Stimulated activated CD4-positive, alpha-beta T cell treated with anti-CD3 and anti-CD28 coated beads, Interleukin-4, amount 100 ng/mL, for 4 hours (primary cell): ENCODE measurements at regions not wholly inside any gene's neighbourhood (a gene's known extent, or its start where the extent isn't known, plus 50 kb on each side); places are given as distances from the start of the nearest gene placed in this dataset.

Experiments used
- DNase-seq, 2 experiments: peaks; one replicate each; pipeline ENCODE4 v3.0.0-alpha.2; 2020

- no peak for DNase-seq
Observed at GRCh38 chr20:23229989-23230388, 120.6 kb upstream of the NXT1 start.

DNA sequence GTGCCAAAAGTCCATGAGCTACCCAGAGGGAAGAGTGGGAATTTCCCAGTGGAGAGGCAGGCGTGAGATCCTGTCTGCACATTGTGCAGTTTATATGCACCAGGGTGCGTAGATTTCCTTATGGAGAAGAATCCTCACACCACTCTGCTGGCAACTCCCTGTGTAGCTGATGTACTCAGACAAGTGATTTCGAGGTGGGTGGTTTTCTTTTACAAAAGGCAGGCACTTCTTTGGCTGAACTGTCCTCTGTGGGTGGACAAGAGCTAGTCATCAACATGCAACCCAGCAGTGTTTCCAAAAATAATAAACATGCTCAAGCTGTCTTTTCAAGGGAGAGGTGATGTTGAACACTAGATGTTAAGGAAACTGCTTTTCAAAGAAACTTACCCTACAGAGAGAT lies 121.7 kb upstream of the NXT1 start:
- DNase-seq, result no peak

GRCh38 chr20:23227976-23228375 lies 122.6 kb upstream of the NXT1 start:
- no peak for DNase-seq

- no peak for DNase-seq
Observed at GRCh38 chr20:23227274-23227673, 123.3 kb upstream of the NXT1 start.

- DNase-seq, result no peak
Observed at GRCh38 chr20:23226612-23227265, 123.9 kb upstream of the NXT1 start.

DNA sequence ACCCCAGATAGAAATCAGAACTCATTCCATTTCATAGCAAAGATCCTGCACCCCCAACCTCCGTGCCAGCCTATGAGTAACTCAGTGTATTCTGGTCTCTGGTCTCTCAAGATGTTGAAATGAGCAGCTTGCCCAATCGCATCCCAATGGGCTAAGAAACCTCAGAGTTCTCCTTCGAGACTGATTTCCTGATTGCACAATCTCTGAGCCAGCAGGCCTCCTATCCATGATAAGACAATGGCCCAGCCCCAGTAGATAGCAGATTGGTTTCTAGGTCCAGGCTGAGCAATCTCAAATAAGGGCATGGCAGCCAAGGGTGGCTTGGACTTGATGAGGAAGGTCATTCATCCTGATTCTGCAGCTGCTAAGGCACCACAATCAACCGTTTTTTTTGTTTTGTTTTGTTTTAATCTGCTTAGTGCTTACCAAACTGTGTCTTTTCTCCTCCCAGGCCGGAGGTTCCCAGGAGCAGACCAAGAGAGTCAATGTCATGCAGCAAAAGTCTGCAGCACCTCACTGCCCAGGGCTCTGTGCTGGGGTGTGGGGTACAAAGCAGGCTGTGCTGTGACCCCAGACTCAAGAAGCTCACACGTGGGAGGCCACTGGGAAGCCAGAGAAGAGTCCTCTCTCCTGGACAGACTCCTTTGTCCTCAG lies 125.1 kb upstream of the NXT1 start:
- DNase-seq, result no peak

- DNase-seq, result no peak
Observed at GRCh38 chr20:23224806-23225205, 125.8 kb upstream of the NXT1 start.

- no peak for DNase-seq
Observed at GRCh38 chr20:23223908-23224580, 126.5 kb upstream of the NXT1 start.

GRCh38 chr20:23222531-23223200 lies 127.9 kb upstream of the NXT1 start:
- no peak for DNase-seq

GRCh38 chr20:23217023-23217422 lies 130.9 kb upstream of the CD93 start:
- no peak for DNase-seq

- DNase-seq, result no peak
Observed at GRCh38 chr20:23215344-23215995, 129.3 kb upstream of the CD93 start.

- no peak for DNase-seq
Observed at GRCh38 chr20:23214903-23215302, 128.8 kb upstream of the CD93 start.

GRCh38 chr20:23212464-23212995 lies 126.4 kb upstream of the CD93 start:
- no peak for DNase-seq

DNA sequence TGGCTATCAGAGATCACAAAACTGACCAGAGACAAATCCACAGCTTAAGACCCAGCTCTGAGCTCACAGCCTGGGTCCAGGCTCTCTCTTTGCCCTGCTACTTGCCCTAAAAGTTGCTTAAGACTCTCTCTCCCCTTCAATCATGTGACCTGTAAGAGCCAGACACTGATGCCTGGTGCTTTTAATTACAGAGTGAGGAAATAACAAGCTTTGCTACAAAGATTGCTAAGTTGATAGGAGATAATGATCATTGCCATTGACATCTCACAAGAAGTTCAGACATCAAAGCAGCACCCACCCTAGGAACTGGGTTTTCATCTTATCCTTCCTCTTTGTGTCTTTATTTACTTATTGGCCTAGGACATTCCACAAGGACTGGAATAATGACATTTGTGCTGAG lies 125.9 kb upstream of the CD93 start:
- DNase-seq, result no peak

- DNase-seq, result no peak
Observed at GRCh38 chr20:23211164-23211563, 125.0 kb upstream of the CD93 start.

GRCh38 chr20:23207826-23208540 lies 121.9 kb upstream of the CD93 start:
- DNase-seq, result no peak

DNA sequence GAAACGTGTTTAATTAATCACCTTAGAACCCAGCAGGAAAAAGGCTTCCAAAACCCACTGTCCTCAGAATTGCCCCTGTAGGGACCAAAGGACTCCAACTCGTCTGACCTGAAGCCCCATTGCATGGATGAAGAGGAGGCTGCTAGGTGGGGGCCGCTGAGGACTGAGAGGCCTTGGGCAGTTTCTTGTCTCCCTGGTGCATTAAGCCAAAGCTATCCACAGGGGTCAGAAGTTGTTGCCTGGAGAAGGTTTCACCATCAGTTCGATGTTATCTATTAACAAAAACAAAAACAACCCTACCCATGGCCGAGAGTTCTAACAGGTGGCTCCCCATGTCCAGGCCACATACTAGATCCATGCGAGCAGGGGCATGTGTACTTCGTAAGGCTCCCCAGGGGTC lies 120.9 kb upstream of the CD93 start:
- DNase-seq, result no peak

DNA sequence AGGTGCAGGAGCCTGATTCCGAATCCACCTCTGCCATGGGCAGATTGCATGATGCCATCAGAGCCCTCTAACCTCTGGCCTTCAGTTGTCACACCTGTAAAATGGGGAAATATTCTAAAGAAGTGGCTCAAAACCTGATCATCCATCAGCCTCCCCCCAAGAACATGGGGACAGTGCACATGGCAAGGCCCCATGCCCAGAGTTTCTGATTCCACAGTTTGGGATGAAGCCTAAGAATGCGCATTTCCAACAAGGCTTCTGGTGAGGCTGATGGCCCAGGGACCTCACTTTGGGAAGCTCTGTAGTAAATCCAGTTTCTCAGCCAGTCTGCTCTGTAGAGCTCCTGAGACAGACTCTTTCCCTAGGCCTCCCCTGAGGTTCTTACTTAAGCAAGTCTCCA lies 119.9 kb upstream of the CD93 start:
- DNase-seq, result no peak

GRCh38 chr20:23205611-23206041 lies 119.5 kb upstream of the CD93 start:
- no peak for DNase-seq

- no peak for DNase-seq
Observed at GRCh38 chr20:23205211-23205610, 119.1 kb upstream of the CD93 start.

DNA sequence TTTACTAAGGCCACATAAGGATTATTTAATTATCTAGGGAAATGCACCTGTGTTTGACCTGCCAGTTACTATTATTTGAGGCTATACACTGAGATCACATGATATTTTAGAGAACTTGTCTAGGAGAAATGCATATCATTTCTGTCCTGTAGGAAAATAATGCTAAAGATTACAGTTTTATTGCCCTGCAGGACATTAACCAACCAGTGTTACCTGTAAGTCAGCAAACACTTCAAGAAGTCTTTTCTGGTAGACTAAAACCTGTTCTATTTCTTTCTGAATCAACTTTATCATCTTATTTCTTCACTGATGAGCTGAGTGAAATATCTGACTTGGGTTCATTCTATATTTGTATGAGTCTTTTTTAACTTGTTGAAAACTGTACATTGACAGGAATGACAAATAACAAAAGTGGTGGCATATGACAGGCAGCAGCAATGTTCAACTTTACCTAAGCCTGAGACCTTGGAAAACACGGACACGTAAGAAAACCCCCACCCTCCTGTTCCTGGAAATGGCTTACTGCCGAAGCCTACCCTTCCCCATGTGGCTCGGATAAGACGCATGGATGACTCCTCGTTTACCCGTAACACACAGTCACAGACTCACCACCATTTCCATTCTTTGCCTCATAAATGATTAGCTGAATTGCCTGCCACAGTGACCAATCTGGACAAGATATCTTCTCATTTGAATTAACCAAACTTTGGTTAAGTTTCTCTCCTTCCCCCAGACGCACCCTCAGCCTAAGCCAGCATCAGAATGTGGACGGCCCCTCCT lies 118.0 kb upstream of the CD93 start:
- DNase-seq, result no peak
